Progenitor cell of endocrine pancreas (in vitro differentiated cells): ENCODE measurements at regions not wholly inside any gene's neighbourhood (a gene's known extent, or its start where the extent isn't known, plus 50 kb on each side); places are given as distances from the start of the nearest gene placed in this dataset.
A peak's percentile ranks its signal among the peaks of the same experiment; 100 is the strongest.

ENCODE experiments used
- DNase-seq: peaks from one replicate; pipeline ENCODE4 v3.0.0; 2021; ENCODE audit warnings: low spot score; ENCODE audit not compliant: unreplicated experiment
- H3K27ac Mint-ChIP-seq: 2 replicates; pipeline ENCODE4 v1.8.0; 2021; ENCODE audit warnings: mild to moderate bottlenecking, moderate library complexity, mixed read lengths
- H3K27me3 Mint-ChIP-seq: 2 replicates; pipeline ENCODE4 v1.8.0; 2021; ENCODE audit warnings: mixed read lengths
- H3K36me3 Mint-ChIP-seq: 2 replicates; pipeline ENCODE4 v1.8.0; 2022; ENCODE audit warnings: mixed read lengths; ENCODE audit not compliant: insufficient read depth
- H3K4me1 Mint-ChIP-seq: 2 replicates; pipeline ENCODE4 v1.8.0; 2021; ENCODE audit warnings: low read depth, mixed read lengths
- H3K4me3 Mint-ChIP-seq: 2 replicates; pipeline ENCODE4 v1.8.0; 2021; ENCODE audit warnings: low read depth, mild to moderate bottlenecking, moderate library complexity, mixed read lengths
- H3K9me3 Mint-ChIP-seq: 2 replicates; pipeline ENCODE4 v1.8.0; 2021; ENCODE audit warnings: low read depth, mixed read lengths
- TF ChIP-seq, protein P1 (sequence below): fragments of 200-600 bp; sonication (generic); IDR thresholded peaks from one replicate; pipeline ENCODE4 v1.5.0; 2021; ENCODE audit warnings: antibody characterized with exemption, mild to moderate bottlenecking; ENCODE audit not compliant: unreplicated experiment

DNA sequence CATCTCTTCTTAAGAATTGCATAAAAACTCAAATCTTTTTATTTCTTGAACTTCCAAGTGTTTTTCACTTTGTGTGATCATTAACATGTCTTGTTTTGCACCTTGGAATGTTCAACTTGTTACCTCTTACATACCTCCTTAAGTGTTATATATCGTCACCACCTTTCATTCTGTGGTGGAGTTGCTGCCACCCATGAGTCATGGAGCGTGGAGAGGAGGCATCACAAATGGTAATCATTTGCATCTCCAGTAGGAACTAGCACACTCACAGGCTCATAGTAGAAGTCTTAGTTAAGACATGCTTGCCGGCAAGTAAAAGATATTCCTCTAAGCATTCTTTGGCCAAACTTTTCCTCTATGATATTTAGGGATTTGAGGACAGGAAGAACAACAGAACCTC is 67.0 kb upstream of the VCX start:
- Mint-ChIP-seq H3K4me1 (peaks cover 17% of the 10 kb centered on the region), H3K9me3 (peaks cover 6% of the 10 kb centered on the region), H3K27me3 (no peaks in the 10 kb centered on the region), H3K36me3 (no peaks in the 10 kb centered on the region), H3K27ac (no peak overlapping the region), H3K4me3 (no peak overlapping the region)
- DNase-seq: no peak
- TF ChIP-seq, protein P1, sequence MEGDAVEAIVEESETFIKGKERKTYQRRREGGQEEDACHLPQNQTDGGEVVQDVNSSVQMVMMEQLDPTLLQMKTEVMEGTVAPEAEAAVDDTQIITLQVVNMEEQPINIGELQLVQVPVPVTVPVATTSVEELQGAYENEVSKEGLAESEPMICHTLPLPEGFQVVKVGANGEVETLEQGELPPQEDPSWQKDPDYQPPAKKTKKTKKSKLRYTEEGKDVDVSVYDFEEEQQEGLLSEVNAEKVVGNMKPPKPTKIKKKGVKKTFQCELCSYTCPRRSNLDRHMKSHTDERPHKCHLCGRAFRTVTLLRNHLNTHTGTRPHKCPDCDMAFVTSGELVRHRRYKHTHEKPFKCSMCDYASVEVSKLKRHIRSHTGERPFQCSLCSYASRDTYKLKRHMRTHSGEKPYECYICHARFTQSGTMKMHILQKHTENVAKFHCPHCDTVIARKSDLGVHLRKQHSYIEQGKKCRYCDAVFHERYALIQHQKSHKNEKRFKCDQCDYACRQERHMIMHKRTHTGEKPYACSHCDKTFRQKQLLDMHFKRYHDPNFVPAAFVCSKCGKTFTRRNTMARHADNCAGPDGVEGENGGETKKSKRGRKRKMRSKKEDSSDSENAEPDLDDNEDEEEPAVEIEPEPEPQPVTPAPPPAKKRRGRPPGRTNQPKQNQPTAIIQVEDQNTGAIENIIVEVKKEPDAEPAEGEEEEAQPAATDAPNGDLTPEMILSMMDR: no peak

DNA sequence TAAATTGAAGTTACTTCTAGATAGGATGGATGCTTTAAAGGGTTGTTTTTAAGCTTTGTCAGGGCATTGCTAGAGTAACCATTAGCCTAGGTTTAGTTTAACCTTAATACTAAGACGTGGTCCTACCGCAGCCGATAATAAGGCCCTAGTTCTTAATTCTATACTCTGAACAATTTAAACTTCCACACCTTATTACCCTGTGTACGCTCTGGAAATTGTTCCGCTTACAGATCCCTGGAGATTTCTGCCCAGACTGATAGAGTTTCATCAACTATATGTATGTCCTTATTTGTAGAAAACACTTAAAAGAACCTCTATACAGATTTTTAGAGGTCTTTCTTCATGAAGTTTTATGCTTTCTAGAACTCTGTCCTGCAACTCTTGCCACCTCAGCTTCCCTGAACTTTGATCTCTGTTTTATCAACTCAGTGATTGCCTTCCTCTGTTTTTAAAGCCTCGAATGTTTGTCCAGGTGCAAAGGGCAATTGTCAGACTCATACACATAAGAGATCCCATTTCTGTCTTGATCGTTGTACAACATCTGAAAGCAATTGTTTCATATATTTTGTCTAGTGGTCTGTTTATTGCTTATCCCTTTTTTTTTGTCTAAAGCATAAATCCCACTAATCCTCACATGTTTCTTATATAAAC is 71.1 kb upstream of the VCX start:
- TF ChIP-seq, protein P1: no peak
- peaks cover 21% of the 10 kb centered on the region for H3K4me1 Mint-ChIP-seq
- peaks cover 6% of the 10 kb centered on the region for H3K36me3 Mint-ChIP-seq
- peak overlapping the region; percentile 87 for H3K27ac Mint-ChIP-seq
- H3K27me3 Mint-ChIP-seq: no peaks in the 10 kb centered on the region
- peak overlapping the region; percentile 19 for H3K4me3 Mint-ChIP-seq
- peaks cover 9% of the 10 kb centered on the region for H3K9me3 Mint-ChIP-seq
- no peak for DNase-seq

DNA sequence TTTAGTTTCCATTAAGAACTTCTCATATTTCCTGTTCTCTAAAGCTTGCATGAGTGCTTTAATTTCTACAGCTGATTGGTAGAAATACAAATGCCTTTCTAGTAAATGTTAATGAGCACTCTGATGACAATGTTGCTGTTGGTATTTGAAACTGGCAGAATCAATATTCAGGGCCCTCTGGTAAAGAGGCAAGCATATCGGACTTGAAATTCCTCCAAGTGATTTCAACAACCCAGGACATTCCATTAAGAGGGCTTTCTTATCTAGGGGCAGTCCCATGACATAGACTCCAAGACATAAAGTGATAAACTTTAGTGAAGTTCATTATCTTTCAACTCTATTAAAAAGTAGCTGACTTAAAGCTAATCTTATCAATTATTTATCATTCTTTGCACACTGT is 83.1 kb upstream of the VCX start:
- H3K36me3 Mint-ChIP-seq: no peaks in the 10 kb centered on the region
- H3K27me3 Mint-ChIP-seq: no peaks in the 10 kb centered on the region
- peaks cover 12% of the 10 kb centered on the region for H3K4me1 Mint-ChIP-seq
- no peak for DNase-seq
- H3K4me3 Mint-ChIP-seq: no peak overlapping the region
- peaks cover 8% of the 10 kb centered on the region for H3K9me3 Mint-ChIP-seq
- TF ChIP-seq, protein P1: no peak
- no peak overlapping the region for H3K27ac Mint-ChIP-seq

DNA sequence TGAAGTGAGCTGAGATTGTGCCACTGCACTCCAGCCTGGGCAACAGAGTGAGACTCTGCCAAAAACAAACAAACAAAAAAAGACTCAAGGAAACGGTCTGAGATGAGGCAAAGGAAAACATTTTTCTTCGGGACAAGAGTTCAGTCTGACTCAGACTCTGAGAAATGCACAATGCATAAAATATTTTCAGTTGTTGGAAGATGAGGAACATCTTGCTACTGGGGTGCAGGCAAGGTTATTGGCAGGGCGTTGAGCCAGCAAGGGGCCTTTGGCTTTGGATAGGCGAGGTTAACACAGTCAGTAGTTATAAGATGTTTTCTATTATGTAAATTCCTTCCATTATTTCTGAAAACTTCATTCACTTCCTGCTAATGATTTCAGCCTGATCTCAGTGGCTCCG is 96.1 kb upstream of the VCX start:
- no peak for DNase-seq
- no peaks in the 10 kb centered on the region for H3K36me3 Mint-ChIP-seq
- H3K4me1 Mint-ChIP-seq: no peaks in the 10 kb centered on the region
- no peak overlapping the region for H3K27ac Mint-ChIP-seq
- TF ChIP-seq, protein P1: no peak
- no peaks in the 10 kb centered on the region for H3K9me3 Mint-ChIP-seq
- H3K4me3 Mint-ChIP-seq: no peak overlapping the region
- no peaks in the 10 kb centered on the region for H3K27me3 Mint-ChIP-seq

DNA sequence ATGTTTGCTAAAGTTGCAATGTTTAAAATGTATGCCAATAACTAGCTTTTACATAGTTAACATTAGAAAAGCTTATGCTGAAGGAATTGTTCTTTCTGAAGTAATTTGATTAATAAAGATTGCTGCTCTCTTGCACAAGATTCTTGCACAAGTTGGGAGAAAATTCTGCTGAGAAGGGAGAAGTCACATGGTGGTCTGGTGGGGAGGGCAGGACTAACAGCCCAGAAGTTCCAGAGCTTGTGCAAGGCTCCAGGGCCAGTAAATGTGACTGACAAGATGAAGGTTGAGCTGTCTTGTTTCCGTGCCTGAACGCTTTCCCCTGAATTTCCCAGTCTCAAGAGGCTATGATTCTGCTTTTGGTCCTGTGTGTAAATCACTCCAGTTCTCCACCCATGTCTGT is 112.9 kb upstream of the VCX start:
- Mint-ChIP-seq H3K27me3 (no peaks in the 10 kb centered on the region), H3K9me3 (no peaks in the 10 kb centered on the region), H3K27ac (no peak overlapping the region), H3K36me3 (no peaks in the 10 kb centered on the region), H3K4me3 (no peak overlapping the region), H3K4me1 (peaks cover 10% of the 10 kb centered on the region)
- TF ChIP-seq, protein P1: no peak
- no peak for DNase-seq
